ENCODE measurements at regions not wholly inside any gene's neighbourhood (a gene's known extent, or its start where the extent isn't known, plus 50 kb on each side); places are given as distances from the start of the nearest gene placed in this dataset.

- no peak for TF ChIP-seq CTCF (IDR thresholded peaks at IDR 0.05; ENCODE audit: borderline replicate concordance, control extremely low read depth, extremely low read depth, insufficient read depth, missing control alignments)
- in situ Hi-C loops (cut with MboI; ENCODE audit: low sequenced_read_pairs, unreplicated experiment), result no loop called here
- no peak for DNase-seq (ENCODE audit: low spot score)
These were observed 721.3 kb upstream of the SEMA6A start for GRCh38 chr5:117295941-117296340.

DNA sequence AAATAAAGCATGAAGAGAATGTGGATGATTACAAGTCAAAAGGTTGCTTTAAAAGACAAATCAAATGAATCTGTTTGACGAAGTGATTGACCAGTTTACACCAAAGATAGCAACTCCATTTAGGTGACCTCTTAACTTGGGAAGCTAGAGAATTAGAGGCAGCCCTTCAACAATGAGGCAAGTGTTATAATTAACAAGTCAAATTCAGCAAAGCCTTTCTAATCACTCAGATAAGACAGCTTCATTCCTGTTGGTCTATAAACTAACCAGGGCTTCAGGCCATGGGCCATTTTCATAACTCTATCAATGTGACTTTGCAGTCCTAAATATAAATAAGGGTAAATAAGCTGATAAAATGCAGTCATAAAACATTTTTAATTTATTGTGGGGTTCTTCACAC is 712.2 kb upstream of the SEMA6A start:
- in situ Hi-C loops (cut with MboI; ENCODE audit: low sequenced_read_pairs, unreplicated experiment), result no loop called here

DNA sequence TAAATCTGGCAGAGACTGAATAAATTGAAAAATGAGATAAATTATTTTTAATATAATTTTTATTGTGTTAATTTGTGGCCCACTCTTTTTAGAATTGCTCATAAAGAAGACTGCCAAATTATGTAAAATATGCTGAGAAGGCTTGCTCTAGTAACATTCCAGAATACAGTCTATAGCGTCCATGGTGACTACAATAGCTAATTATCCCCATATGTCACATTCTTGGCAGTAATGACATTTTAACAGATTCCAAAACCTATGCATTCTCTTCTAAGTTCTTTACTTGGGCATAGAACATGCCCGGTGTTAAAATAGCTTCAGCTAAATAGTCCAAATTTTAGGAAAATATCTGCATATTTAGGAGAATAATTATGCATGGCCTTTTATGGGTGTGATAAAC is 697.0 kb upstream of the SEMA6A start:
- no peak for TF ChIP-seq CTCF (IDR thresholded peaks at IDR 0.05; ENCODE audit: borderline replicate concordance, control extremely low read depth, extremely low read depth, insufficient read depth, missing control alignments)
- no peak for DNase-seq (ENCODE audit: low spot score)
- in situ Hi-C loops (cut with MboI; ENCODE audit: low sequenced_read_pairs, unreplicated experiment), result no loop called here

More for the DNA sequence above, 712.2 kb upstream of the SEMA6A start:
- no peak for TF ChIP-seq CTCF (IDR thresholded peaks at IDR 0.05; ENCODE audit: borderline replicate concordance, control extremely low read depth, extremely low read depth, insufficient read depth, missing control alignments)
- no peak for DNase-seq (ENCODE audit: low spot score)

DNA sequence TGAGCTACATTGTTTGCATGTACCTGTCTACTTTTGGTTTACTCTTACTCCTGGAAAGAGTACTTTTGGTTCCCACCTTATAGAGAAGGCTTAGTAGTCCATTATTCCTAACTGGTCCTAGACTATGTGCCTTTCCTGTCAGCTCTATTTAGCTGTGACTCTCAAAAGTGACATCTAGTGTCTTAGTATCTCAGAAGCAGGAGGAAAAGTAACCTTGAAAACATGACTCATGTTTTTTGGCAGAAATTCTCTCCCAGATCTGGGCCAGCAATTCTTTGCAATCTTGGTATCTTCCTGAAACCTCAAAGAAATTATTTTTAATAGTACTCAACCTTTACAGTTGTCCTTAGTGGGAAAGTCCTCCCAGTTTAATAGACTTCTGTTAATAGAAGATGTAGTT is 691.7 kb upstream of the SEMA6A start:
- no peak for TF ChIP-seq CTCF (IDR thresholded peaks at IDR 0.05; ENCODE audit: borderline replicate concordance, control extremely low read depth, extremely low read depth, insufficient read depth, missing control alignments)
- in situ Hi-C loops (cut with MboI; ENCODE audit: low sequenced_read_pairs, unreplicated experiment), result no loop called here
- no peak for DNase-seq (ENCODE audit: low spot score)

- in situ Hi-C loops (cut with MboI; ENCODE audit: low sequenced_read_pairs, unreplicated experiment), result no loop called here
- DNase-seq (ENCODE audit: low spot score), result no peak
- no peak for TF ChIP-seq CTCF (IDR thresholded peaks at IDR 0.05; ENCODE audit: borderline replicate concordance, control extremely low read depth, extremely low read depth, insufficient read depth, missing control alignments)
These were observed 688.6 kb upstream of the SEMA6A start for GRCh38 chr5:117263231-117263630.

GRCh38 chr5:117262572-117263131 is 688.0 kb upstream of the SEMA6A start:
- DNase-seq (ENCODE audit: low spot score), result no peak
- in situ Hi-C loops (cut with MboI; ENCODE audit: low sequenced_read_pairs, unreplicated experiment), result no loop called here
- no peak for TF ChIP-seq CTCF (IDR thresholded peaks at IDR 0.05; ENCODE audit: borderline replicate concordance, control extremely low read depth, extremely low read depth, insufficient read depth, missing control alignments)
